Caco-2 (cell line): ENCODE measurements at regions not wholly inside any gene's neighbourhood (a gene's known extent, or its start where the extent isn't known, plus 50 kb on each side); places are given as distances from the start of the nearest gene placed in this dataset.
A peak's percentile ranks its signal among the peaks of the same experiment; 100 is the strongest.

ENCODE experiments used
- BruUV-seq: library from RNA; stranded (reverse); fragments of 400-500 nt; replicated peaks from 2 replicates; lab custom pipeline; 2021; lab: Mats Ljungman, UMichigan
- CTCF ChIA-PET: fragments of 300-600 bp; sonication (Branson Sonifier 250); formaldehyde crosslinking; loops from one replicate; lab custom pipeline; 2022; ENCODE audit warnings: antibody characterized with exemption; lab: Charles Lee
- POLR2A ChIA-PET: fragments of 300-600 bp; sonication (Branson Sonifier 250); formaldehyde crosslinking; loops from one replicate; lab custom pipeline; 2022; ENCODE audit warnings: antibody characterized with exemption; lab: Charles Lee
- DNase-seq, 2 experiments: peaks; one replicate each; pipeline versions ENCODE4 v3.0.0 to v3.0.0-alpha.2; 2020 to 2022
- H3K27me3 ChIP-seq: replicated peaks from 2 replicates; pipeline ENCODE4 v1.6.0; 2011; ENCODE audit warnings: low read length; ENCODE audit not compliant: control insufficient read depth, insufficient read depth
- H3K36me3 ChIP-seq: 2 replicates; pipeline ENCODE4 v1.5.1; 2011; ENCODE audit warnings: low read length; ENCODE audit not compliant: control insufficient read depth, insufficient read depth
- H3K4me1 ChIP-seq: fragments of 250-450 bp; sonication (Bioruptor Pico); 2 replicates; pipeline ENCODE4 v1.5.1; 2020; ENCODE audit warnings: mild to moderate bottlenecking
- H3K4me3 ChIP-seq: 2 replicates; pipeline ENCODE4 v1.5.1; 2011; ENCODE audit warnings: low read depth, mild to moderate bottlenecking, control low read depth, low read length
- H3K9me3 ChIP-seq: fragments of 250-450 bp; sonication (Bioruptor Pico); 2 replicates; pipeline ENCODE4 v1.5.1; 2020; ENCODE audit warnings: mild to moderate bottlenecking, moderate library complexity
- H3K27ac Mint-ChIP-seq: one replicate; pipeline ENCODE4 v1.8.0; 2022; ENCODE audit warnings: mixed read lengths; ENCODE audit not compliant: unreplicated experiment
- H3K27me3 Mint-ChIP-seq: one replicate; pipeline ENCODE4 v1.8.0; 2022; ENCODE audit warnings: mixed read lengths; ENCODE audit not compliant: insufficient read depth, unreplicated experiment
- H3K36me3 Mint-ChIP-seq: one replicate; pipeline ENCODE4 v1.8.0; 2022; ENCODE audit warnings: mild to moderate bottlenecking, mixed read lengths; ENCODE audit not compliant: insufficient read depth, unreplicated experiment
- H3K4me1 Mint-ChIP-seq: one replicate; pipeline ENCODE4 v1.8.0; 2022; ENCODE audit warnings: low read depth, mixed read lengths; ENCODE audit not compliant: unreplicated experiment
- H3K4me3 Mint-ChIP-seq: one replicate; pipeline ENCODE4 v1.8.0; 2022; ENCODE audit warnings: mild to moderate bottlenecking, moderate library complexity, mixed read lengths; ENCODE audit not compliant: unreplicated experiment
- H3K9me3 Mint-ChIP-seq: one replicate; pipeline ENCODE4 v1.8.0; 2022; ENCODE audit warnings: mixed read lengths; ENCODE audit not compliant: unreplicated experiment
- intact Hi-C: fragments of 100-400 bp; cut with micrococcal nuclease; formaldehyde crosslinking; loops from one replicate; pipeline ENCODE4 v1.10.0; 2022; ENCODE audit not compliant: unreplicated experiment
- TF ChIP-seq, protein P1 (sequence below), 2 experiments: fragments of 200-600 bp in 1 of 2; IDR thresholded peaks; 1 replicate in 1 of 2; 2 replicates in 1 of 2; pipeline versions ENCODE4 v1.5.1 to v1.8.0; 2011 to 2022; ENCODE audit warnings: antibody characterized with exemption in 1 of 2, control low read depth in 1 of 2, inconsistent platforms in 1 of 2, low read depth in 1 of 2, low read length in 1 of 2, mild to moderate bottlenecking in 1 of 2, moderate library complexity in 1 of 2; ENCODE audit not compliant: insufficient read depth in 1 of 2, severe bottlenecking in 1 of 2, unreplicated experiment in 1 of 2

DNA sequence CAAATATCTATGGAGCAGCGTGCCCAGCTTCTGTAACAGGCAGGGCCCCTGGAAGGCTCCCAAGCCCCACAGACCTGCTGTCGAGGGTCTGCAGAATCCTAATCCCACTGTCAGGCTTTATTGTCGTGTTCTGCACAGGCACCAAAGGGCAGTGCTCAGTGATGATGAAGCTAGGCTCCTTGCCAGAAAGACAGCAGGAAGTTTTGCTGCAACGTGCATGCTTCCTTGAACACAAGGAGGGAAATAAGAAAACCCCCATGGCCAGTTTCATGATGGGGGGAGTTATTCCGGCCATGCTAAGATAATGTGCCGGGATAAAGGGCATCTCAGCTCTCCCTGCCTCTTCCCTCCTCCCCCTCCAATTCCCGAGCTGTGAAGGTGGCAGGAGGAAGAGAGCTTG, 109.4 kb upstream of the KCNG1 start:
- no TSS peak for BruUV-seq
- TF ChIP-seq, protein P1, sequence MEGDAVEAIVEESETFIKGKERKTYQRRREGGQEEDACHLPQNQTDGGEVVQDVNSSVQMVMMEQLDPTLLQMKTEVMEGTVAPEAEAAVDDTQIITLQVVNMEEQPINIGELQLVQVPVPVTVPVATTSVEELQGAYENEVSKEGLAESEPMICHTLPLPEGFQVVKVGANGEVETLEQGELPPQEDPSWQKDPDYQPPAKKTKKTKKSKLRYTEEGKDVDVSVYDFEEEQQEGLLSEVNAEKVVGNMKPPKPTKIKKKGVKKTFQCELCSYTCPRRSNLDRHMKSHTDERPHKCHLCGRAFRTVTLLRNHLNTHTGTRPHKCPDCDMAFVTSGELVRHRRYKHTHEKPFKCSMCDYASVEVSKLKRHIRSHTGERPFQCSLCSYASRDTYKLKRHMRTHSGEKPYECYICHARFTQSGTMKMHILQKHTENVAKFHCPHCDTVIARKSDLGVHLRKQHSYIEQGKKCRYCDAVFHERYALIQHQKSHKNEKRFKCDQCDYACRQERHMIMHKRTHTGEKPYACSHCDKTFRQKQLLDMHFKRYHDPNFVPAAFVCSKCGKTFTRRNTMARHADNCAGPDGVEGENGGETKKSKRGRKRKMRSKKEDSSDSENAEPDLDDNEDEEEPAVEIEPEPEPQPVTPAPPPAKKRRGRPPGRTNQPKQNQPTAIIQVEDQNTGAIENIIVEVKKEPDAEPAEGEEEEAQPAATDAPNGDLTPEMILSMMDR (IDR thresholded peaks at IDR 0.05; ENCODE audit: insufficient read depth in 1 of 2, low read depth in 1 of 2, low read length in 1 of 2, severe bottlenecking in 1 of 2, unreplicated experiment in 1 of 2), result no peak

DNA sequence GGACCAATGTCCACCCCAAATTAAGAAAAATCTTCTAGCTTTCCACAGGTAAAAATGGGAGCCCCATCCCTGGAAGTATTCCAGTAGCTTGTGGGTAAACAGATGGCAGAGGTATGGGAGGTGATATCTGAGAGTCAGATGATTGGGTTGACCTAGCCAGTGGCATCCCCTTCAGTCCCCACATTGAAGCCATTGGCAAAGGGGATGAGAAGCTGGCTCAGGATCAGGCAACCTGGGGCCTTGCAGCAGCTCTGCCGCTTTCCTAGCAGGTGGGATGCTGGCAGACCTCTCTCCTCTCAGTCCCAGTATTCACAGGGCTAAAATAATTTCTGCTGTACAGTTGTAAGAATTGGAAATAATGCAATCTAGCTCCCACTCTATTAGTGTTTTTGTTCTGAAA, 108.9 kb upstream of the KCNG1 start:
- BruUV-seq, result no TSS peak
- H3K4me1 ChIP-seq, result no peaks in the 10 kb centered on the region; the same call in 1 of the 2 replicates
- TF ChIP-seq, protein P1 (IDR thresholded peaks at IDR 0.05; ENCODE audit: insufficient read depth in 1 of 2, low read depth in 1 of 2, low read length in 1 of 2, severe bottlenecking in 1 of 2, unreplicated experiment in 1 of 2), result no peak
- ChIA-PET CTCF (interaction anchor here (0.7 kb wide), 1 partner anchor 144 kb away, joined by 3 read pairs; no protein-coding TSS in a partner anchor), POLR2A (no interaction called here)
- peaks cover 2% of the 10 kb centered on the region for H3K27me3 ChIP-seq
- H3K36me3 Mint-ChIP-seq, result no peaks in the 10 kb centered on the region
- H3K36me3 ChIP-seq, result no peaks in the 10 kb centered on the region
- intact Hi-C loops, result no loop called here
- peaks cover 9% of the 10 kb centered on the region for H3K27me3 Mint-ChIP-seq
- DNase-seq, result peak in 1 of 2 experiments; percentile 32
- no peaks in the 10 kb centered on the region for H3K9me3 ChIP-seq
- H3K27ac Mint-ChIP-seq, result no peak overlapping the region
- H3K4me3 Mint-ChIP-seq, result no peak overlapping the region
- peaks cover 5% of the 10 kb centered on the region for H3K4me1 Mint-ChIP-seq
- no peak overlapping the region for H3K4me3 ChIP-seq
- H3K9me3 Mint-ChIP-seq, result peaks cover 10% of the 10 kb centered on the region

More for the DNA sequence above, 109.4 kb upstream of the KCNG1 start:
- Histone ChIP-seq H3K36me3 (no peaks in the 10 kb centered on the region), H3K27me3 (peaks cover 2% of the 10 kb centered on the region), H3K9me3 (no peaks in the 10 kb centered on the region), H3K4me3 (no peak overlapping the region), H3K4me1 (no peaks in the 10 kb centered on the region; the same call in 1 of the 2 replicates)
- no peak for DNase-seq
- Mint-ChIP-seq H3K27me3 (peaks cover 8% of the 10 kb centered on the region), H3K9me3 (peaks cover 10% of the 10 kb centered on the region), H3K4me1 (peaks cover 5% of the 10 kb centered on the region), H3K27ac (no peak overlapping the region), H3K4me3 (no peak overlapping the region), H3K36me3 (no peaks in the 10 kb centered on the region)
- ChIA-PET POLR2A (no interaction called here), CTCF (interaction anchor here (0.7 kb wide), 1 partner anchor 145 kb away, joined by 3 read pairs; no protein-coding TSS in a partner anchor)
- intact Hi-C loops, result no loop called here

DNA sequence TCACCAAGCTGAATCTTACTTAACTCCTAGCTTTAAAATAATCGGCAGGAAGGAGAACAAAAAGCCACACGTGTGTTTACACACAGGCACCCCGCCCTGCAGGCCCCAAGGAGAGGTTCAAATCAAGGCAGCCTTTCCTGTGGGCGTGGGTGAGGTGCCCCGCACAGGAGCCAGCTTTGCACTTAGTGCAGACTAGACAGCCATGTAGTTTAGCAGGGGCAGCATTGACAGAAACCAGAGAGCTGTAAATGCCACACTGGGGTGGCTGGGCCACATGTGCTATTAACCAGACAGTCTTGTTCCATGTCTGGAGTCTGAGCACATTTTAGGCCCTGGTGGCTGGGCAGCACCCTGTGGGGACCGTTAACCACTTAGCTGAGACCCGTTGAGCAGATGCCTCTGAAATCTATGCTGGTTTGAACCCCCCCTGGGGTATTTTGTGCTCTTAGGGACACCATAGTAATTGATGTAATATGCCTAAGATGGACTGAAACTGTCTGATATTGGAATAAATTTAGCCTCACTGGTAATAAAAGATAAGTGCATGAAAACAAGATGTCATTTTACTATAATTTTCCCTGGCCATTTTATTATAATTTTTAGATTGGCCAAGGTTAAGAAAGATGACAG, 106.4 kb upstream of the KCNG1 start:
- ChIA-PET CTCF (interaction anchor here (1.3 kb wide), 1 partner anchor 142 kb away, joined by 4 read pairs; no protein-coding TSS in a partner anchor), POLR2A (no interaction called here)
- DNase-seq, result no peak
- no peak overlapping the region for H3K27ac Mint-ChIP-seq
- BruUV-seq, result no TSS peak
- Histone ChIP-seq H3K9me3 (no peaks in the 10 kb centered on the region), H3K4me1 (no peaks in the 10 kb centered on the region), H3K27me3 (peaks cover 2% of the 10 kb centered on the region), H3K4me3 (no peak overlapping the region), H3K36me3 (no peaks in the 10 kb centered on the region)
- no peak overlapping the region for H3K4me3 Mint-ChIP-seq
- intact Hi-C loops, result no loop called here
- peaks cover 8% of the 10 kb centered on the region for H3K4me1 Mint-ChIP-seq
- H3K27me3 Mint-ChIP-seq, result peaks cover 13% of the 10 kb centered on the region
- peaks cover 5% of the 10 kb centered on the region for H3K9me3 Mint-ChIP-seq
- H3K36me3 Mint-ChIP-seq, result no peaks in the 10 kb centered on the region
- TF ChIP-seq, protein P1 (IDR thresholded peaks at IDR 0.05; ENCODE audit: insufficient read depth in 1 of 2, low read depth in 1 of 2, low read length in 1 of 2, severe bottlenecking in 1 of 2, unreplicated experiment in 1 of 2), result no peak
